HG03064 (cell line): ENCODE measurements at regions not wholly inside any gene's neighbourhood (a gene's known extent, or its start where the extent isn't known, plus 50 kb on each side); places are given as distances from the start of the nearest gene placed in this dataset.
A peak's percentile ranks its signal among the peaks of the same experiment; 100 is the strongest.
"Not testable (repeated sequence)": the region's sequence is repeated elsewhere in the genome, so short reads cannot be mapped to it uniquely, and the experiment has no call there.

ENCODE experiments used
- ATAC-seq: cut with Tn5 transposase; IDR thresholded peaks from one replicate; pipeline ENCODE4 v1.9.1; 2021; ENCODE audit warnings: low read depth; ENCODE audit not compliant: unreplicated experiment

GRCh38 chr4:115529126-115529525 lies 415.7 kb upstream of the NDST4 start:
- ATAC-seq = no peak

GRCh38 chr4:115519476-115519875 lies 406.1 kb upstream of the NDST4 start:
- ATAC-seq = not testable (repeated sequence)

GRCh38 chr4:115515772-115516171 lies 402.4 kb upstream of the NDST4 start:
- ATAC-seq = peak; percentile 93

GRCh38 chr4:115515366-115515765 lies 401.9 kb upstream of the NDST4 start:
- no peak for ATAC-seq

GRCh38 chr4:115514675-115515074 lies 401.3 kb upstream of the NDST4 start:
- ATAC-seq = no peak

GRCh38 chr4:115505326-115505725 lies 391.9 kb upstream of the NDST4 start:
- ATAC-seq = no peak

GRCh38 chr4:115501656-115502055 lies 388.2 kb upstream of the NDST4 start:
- no peak for ATAC-seq

- not testable (repeated sequence) for ATAC-seq
Observed at GRCh38 chr4:115493770-115494169, 380.4 kb upstream of the NDST4 start.

- no peak for ATAC-seq
Observed at GRCh38 chr4:115491686-115492085, 378.3 kb upstream of the NDST4 start.

GRCh38 chr4:115489279-115489678 lies 375.9 kb upstream of the NDST4 start:
- ATAC-seq = no peak

- ATAC-seq = no peak
Observed at GRCh38 chr4:115485402-115485801, 372.0 kb upstream of the NDST4 start.

GRCh38 chr4:115484479-115484878 lies 371.1 kb upstream of the NDST4 start:
- ATAC-seq = no peak

- no peak for ATAC-seq
Observed at GRCh38 chr4:115470763-115471162, 357.3 kb upstream of the NDST4 start.

- not testable (repeated sequence) for ATAC-seq
Observed at GRCh38 chr4:115459301-115459700, 345.9 kb upstream of the NDST4 start.

GRCh38 chr4:115456231-115456630 lies 342.8 kb upstream of the NDST4 start:
- ATAC-seq = no peak

- no peak for ATAC-seq
Observed at GRCh38 chr4:115454228-115454627, 340.8 kb upstream of the NDST4 start.

- ATAC-seq = no peak
Observed at GRCh38 chr4:115453416-115453815, 340.0 kb upstream of the NDST4 start.

- not testable (repeated sequence) for ATAC-seq
Observed at GRCh38 chr4:115452229-115452628, 338.8 kb upstream of the NDST4 start.

- no peak for ATAC-seq
Observed at GRCh38 chr4:115437739-115438138, 324.3 kb upstream of the NDST4 start.

GRCh38 chr4:115433491-115433890 lies 320.1 kb upstream of the NDST4 start:
- no peak for ATAC-seq

- no peak for ATAC-seq
Observed at GRCh38 chr4:115430024-115430423, 316.6 kb upstream of the NDST4 start.

- no peak for ATAC-seq
Observed at GRCh38 chr4:115428455-115428854, 315.0 kb upstream of the NDST4 start.

GRCh38 chr4:115424852-115425251 lies 311.4 kb upstream of the NDST4 start:
- ATAC-seq = no peak
